Panc1 (cell line): ENCODE measurements at regions not wholly inside any gene's neighbourhood (a gene's known extent, or its start where the extent isn't known, plus 50 kb on each side); places are given as distances from the start of the nearest gene placed in this dataset.

Source experiments
- ATAC-seq: fragments of 200-7000 bp; cut with Tn5 transposase; 2 replicates; pipeline ENCODE4 v1.9.1; 2020; ENCODE audit warnings: mild to moderate bottlenecking, moderate library complexity
- BruUV-seq: library from RNA; stranded (reverse); fragments of 400-500 nt; replicated peaks from 2 replicates; lab custom pipeline; 2021; lab: Mats Ljungman, UMichigan
- CTCF ChIA-PET: fragments of 300-600 bp; sonication (Branson Sonifier 250); formaldehyde crosslinking; loops from one replicate; lab custom pipeline; 2022; ENCODE audit warnings: antibody characterized with exemption; lab: Charles Lee
- POLR2A ChIA-PET: fragments of 300-600 bp; sonication (Branson Sonifier 250); formaldehyde crosslinking; loops from one replicate; lab custom pipeline; 2022; ENCODE audit warnings: antibody characterized with exemption; lab: Charles Lee
- DNase-seq: peaks from one replicate; pipeline ENCODE4 v3.0.0-alpha.2; 2010; ENCODE audit warnings: low read depth, low spot score
- H3K27ac ChIP-seq: 2 replicates; pipeline ENCODE4 v1.5.1; 2011; ENCODE audit warnings: mild to moderate bottlenecking, low read length, inconsistent platforms
- H3K27me3 ChIP-seq: fragments of 200-500 bp; sonication (Bioruptor generic); 2 replicates; pipeline ENCODE4 v1.6.0; 2014; ENCODE audit warnings: low read length, inconsistent platforms; ENCODE audit not compliant: control insufficient read depth, insufficient read depth
- H3K36me3 ChIP-seq: fragments of 200-500 bp; sonication (Bioruptor generic); 2 replicates; pipeline ENCODE4 v1.5.1; 2014; ENCODE audit warnings: inconsistent platforms, mild to moderate bottlenecking, low read length, moderate library complexity; ENCODE audit not compliant: control insufficient read depth, insufficient read depth
- H3K4me1 ChIP-seq: 2 replicates; pipeline ENCODE4 v1.5.1; 2011; ENCODE audit warnings: inconsistent platforms, mild to moderate bottlenecking, low read length, moderate library complexity; ENCODE audit not compliant: control insufficient read depth, insufficient read depth
- H3K4me3 ChIP-seq, 2 experiments: 2 replicates each; pipeline ENCODE4 v1.5.1; 2011 to 2012; ENCODE audit warnings: low read depth in 2 of 2, low read length in 2 of 2, mild to moderate bottlenecking in 2 of 2, inconsistent platforms in 1 of 2, moderate library complexity in 1 of 2
- H3K9me3 ChIP-seq: fragments of 200-500 bp; sonication (Bioruptor generic); 2 replicates; pipeline ENCODE4 v1.5.1; 2014; ENCODE audit warnings: low read depth, mild to moderate bottlenecking, inconsistent platforms, low read length, moderate library complexity; ENCODE audit not compliant: control insufficient read depth, insufficient read depth
- CTCF ChIP-seq: fragments of 450-650 bp; IDR thresholded peaks from 2 replicates; pipeline ENCODE4 v1.5.1; 2017; ENCODE audit warnings: mild to moderate bottlenecking
- POLR2AphosphoS5 ChIP-seq: IDR thresholded peaks from 2 replicates; pipeline ENCODE4 v1.6.1; 2012; ENCODE audit warnings: mild to moderate bottlenecking, low read depth, low read length, moderate library complexity
- REST ChIP-seq, 2 experiments: IDR thresholded peaks; 2 replicates each; pipeline ENCODE4 v1.6.1; 2011 to 2012; ENCODE audit warnings: low read depth in 2 of 2, control low read depth in 1 of 2, low read length in 1 of 2, mild to moderate bottlenecking in 1 of 2, moderate library complexity in 1 of 2; ENCODE audit not compliant: insufficient read depth in 1 of 2
- SIN3A ChIP-seq: IDR thresholded peaks from 2 replicates; pipeline ENCODE4 v1.6.1; 2012; ENCODE audit warnings: low read depth, mild to moderate bottlenecking, low read length, moderate library complexity, borderline replicate concordance; ENCODE audit not compliant: insufficient read depth
- TCF7L2 ChIP-seq: IDR thresholded peaks from 2 replicates; pipeline ENCODE4 v1.6.1; 2011; ENCODE audit warnings: mild to moderate bottlenecking, low read depth, low read length, inconsistent platforms
- in situ Hi-C: cut with HindIII; loops from 2 replicates; pipeline ENCODE4 v1.10.0; 2016; ENCODE audit warnings: low sequenced_read_pairs, low pct_unique_long_range_greater_than_20kb
- intact Hi-C: fragments of 100-400 bp; cut with micrococcal nuclease; formaldehyde crosslinking; loops from one replicate; pipeline ENCODE4 v1.10.0; 2022; ENCODE audit not compliant: unreplicated experiment

- Histone ChIP-seq H3K36me3 (no peaks in the 10 kb centered on the region), H3K9me3 (no peaks in the 10 kb centered on the region), H3K27me3 (no peaks in the 10 kb centered on the region), H3K27ac (no peak overlapping the region), H3K4me1 (no peaks in the 10 kb centered on the region), H3K4me3 (no peak overlapping the region)
- intact Hi-C loops = no loop called here
- no peak for TF ChIP-seq SIN3A
- TF ChIP-seq CTCF = no peak
- TF ChIP-seq TCF7L2 = no peak
- no peak for TF ChIP-seq REST (IDR thresholded peaks at IDR 0.05; ENCODE audit: insufficient read depth in 1 of 2, low read depth in 2 of 2, low read length in 1 of 2)
- POLR2A ChIA-PET = no interaction called here
- CTCF ChIA-PET = no interaction called here
- no peak for DNase-seq
- ATAC-seq = no peak
- BruUV-seq = no TSS peak
- in situ Hi-C loops = no loop called here
These were observed 152.5 kb upstream of the GYPC start for GRCh38 chr2:126503476-126503875.

GRCh38 chr2:126504949-126505348 is 151.0 kb upstream of the GYPC start:
- ATAC-seq = no peak
- no peaks in the 10 kb centered on the region for H3K27me3 ChIP-seq
- H3K9me3 ChIP-seq = no peaks in the 10 kb centered on the region
- DNase-seq = no peak
- no peak overlapping the region for H3K27ac ChIP-seq
- no TSS peak for BruUV-seq
- H3K4me3 ChIP-seq = no peak overlapping the region
- TF ChIP-seq CTCF (no peak), SIN3A (no peak), REST (IDR thresholded peaks at IDR 0.05; ENCODE audit: insufficient read depth in 1 of 2, low read depth in 2 of 2, low read length in 1 of 2) (no peak), POLR2AphosphoS5 (no peak), TCF7L2 (no peak)
- in situ Hi-C loops (no loop called here), intact Hi-C loops (no loop called here)
- POLR2A ChIA-PET = no interaction called here
- CTCF ChIA-PET = no interaction called here
- no peaks in the 10 kb centered on the region for H3K4me1 ChIP-seq
- no peaks in the 10 kb centered on the region for H3K36me3 ChIP-seq
